ENCODE measurements at regions not wholly inside any gene's neighbourhood (a gene's known extent, or its start where the extent isn't known, plus 50 kb on each side); places are given as distances from the start of the nearest gene placed in this dataset.

- Histone ChIP-seq H3K4me1 (ENCODE audit: control insufficient read depth, extremely low read depth, insufficient read depth, low read length) (peaks cover 6% of the 10 kb centered on the region), H3K79me2 (ENCODE audit: control insufficient read depth, insufficient read depth, low read length) (no peaks in the 10 kb centered on the region), H3K27ac (ENCODE audit: control insufficient read depth, insufficient read depth, low read length) (no peak overlapping the region), H3K4me2 (ENCODE audit: control insufficient read depth, extremely low read depth, insufficient read depth, low read depth, low read length) (peak overlapping the region; percentile 11), H4K20me1 (ENCODE audit: control insufficient read depth, extremely low read depth, insufficient read depth, low read length) (no peaks in the 10 kb centered on the region), H3K27me3 (ENCODE audit: control insufficient read depth, extremely low read depth, insufficient read depth, low read length) (peaks cover 21% of the 10 kb centered on the region), H3K9me1 (ENCODE audit: control insufficient read depth, extremely low read depth, insufficient read depth, low read length) (no peaks in the 10 kb centered on the region), H2AFZ (ENCODE audit: control insufficient read depth, low read length) (no peak overlapping the region), H3K9ac (ENCODE audit: control insufficient read depth, extremely low read depth, insufficient read depth, low read length) (no peak overlapping the region), H3K4me3 (ENCODE audit: control insufficient read depth in 2 of 3, extremely low read depth in 1 of 3, insufficient read depth in 2 of 3, low read depth in 1 of 3, low read length in 3 of 3) (no peak overlapping the region), H3K36me3 (ENCODE audit: control insufficient read depth in 2 of 2, extremely low read depth in 1 of 2, insufficient read depth in 2 of 2, low read length in 2 of 2) (no peaks in the 10 kb centered on the region), H3K9me3 (ENCODE audit: control insufficient read depth, low read depth, low read length) (no peaks in the 10 kb centered on the region)
- TF ChIP-seq EZH2 (IDR thresholded peaks at IDR 0.05; ENCODE audit: low read length) (peak; percentile 92), CTCF (optimal IDR thresholded peaks at IDR 0.05 in 1 of 3, IDR thresholded peaks at IDR 0.05 in 1 of 3, conservative IDR thresholded peaks at IDR 0.05 in 1 of 3; ENCODE audit: extremely low read depth in 1 of 3, insufficient read depth in 2 of 3, low read length in 3 of 3) (no peak)
- DNase-seq (ENCODE audit: low read depth, low spot score) (no peak), FAIRE-seq (no peak)
- dilution Hi-C loops (cut with MboI; ENCODE audit: extremely low pct_ligation_motif_present, low sequenced_read_pairs), result no loop called here
Measured at GRCh38 chr20:46811224-46812084, 83.2 kb upstream of the EYA2 start.

- dilution Hi-C loops (cut with MboI; ENCODE audit: extremely low pct_ligation_motif_present, low sequenced_read_pairs), result no loop called here
- FAIRE-seq, result no peak
- Histone ChIP-seq H4K20me1 (ENCODE audit: control insufficient read depth, extremely low read depth, insufficient read depth, low read length) (no peaks in the 10 kb centered on the region), H3K4me2 (ENCODE audit: control insufficient read depth, extremely low read depth, insufficient read depth, low read depth, low read length) (no peak overlapping the region), H3K79me2 (ENCODE audit: control insufficient read depth, insufficient read depth, low read length) (no peaks in the 10 kb centered on the region), H3K27me3 (ENCODE audit: control insufficient read depth, extremely low read depth, insufficient read depth, low read length) (peaks cover 27% of the 10 kb centered on the region), H3K27ac (ENCODE audit: control insufficient read depth, insufficient read depth, low read length) (no peak overlapping the region), H3K9me3 (ENCODE audit: control insufficient read depth, low read depth, low read length) (no peaks in the 10 kb centered on the region), H3K4me3 (ENCODE audit: control insufficient read depth in 2 of 3, extremely low read depth in 1 of 3, insufficient read depth in 2 of 3, low read depth in 1 of 3, low read length in 3 of 3) (no peak overlapping the region), H3K4me1 (ENCODE audit: control insufficient read depth, extremely low read depth, insufficient read depth, low read length) (peaks cover 6% of the 10 kb centered on the region), H3K9me1 (ENCODE audit: control insufficient read depth, extremely low read depth, insufficient read depth, low read length) (no peaks in the 10 kb centered on the region), H2AFZ (ENCODE audit: control insufficient read depth, low read length) (no peak overlapping the region), H3K9ac (ENCODE audit: control insufficient read depth, extremely low read depth, insufficient read depth, low read length) (no peak overlapping the region), H3K36me3 (ENCODE audit: control insufficient read depth in 2 of 2, extremely low read depth in 1 of 2, insufficient read depth in 2 of 2, low read length in 2 of 2) (no peaks in the 10 kb centered on the region)
- DNase-seq (ENCODE audit: low read depth, low spot score), result no peak
- no peak for TF ChIP-seq EZH2 (IDR thresholded peaks at IDR 0.05; ENCODE audit: low read length)
Measured at GRCh38 chr20:46814366-46815232, 80.0 kb upstream of the EYA2 start.
